ENCODE measurements at regions not wholly inside any gene's neighbourhood (a gene's known extent, or its start where the extent isn't known, plus 50 kb on each side); places are given as distances from the start of the nearest gene placed in this dataset.

DNA sequence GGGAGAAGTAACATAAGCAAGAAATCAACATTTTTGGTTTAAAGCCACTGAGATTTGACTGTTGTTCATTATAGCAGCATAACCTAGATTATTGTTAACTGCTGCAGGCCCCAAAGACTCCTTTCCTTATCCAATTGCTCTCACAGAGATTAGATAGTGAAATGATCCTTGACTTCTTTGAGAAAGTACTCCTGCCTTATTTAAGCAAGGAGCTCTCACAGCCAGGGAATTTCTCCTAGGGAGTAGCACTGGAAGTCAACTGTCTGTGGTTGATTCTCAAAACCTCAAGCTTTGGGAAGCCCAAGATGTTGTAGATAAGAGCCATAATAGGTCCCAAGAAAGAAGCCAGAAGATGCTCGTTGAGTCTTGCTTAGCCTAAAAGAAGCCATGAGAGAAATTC is 151.8 kb upstream of the TSC22D2 start:
- ChIA-PET POLR2A (no interaction called here), CTCF (no interaction called here)
- Histone ChIP-seq H3K4me3 (ENCODE audit: low read length) (no peak overlapping the region), H3K4me1 (ENCODE audit: insufficient read depth, low read length) (no peaks in the 10 kb centered on the region), H3K36me3 (ENCODE audit: insufficient read depth, low read length) (no peaks in the 10 kb centered on the region), H3K27ac (ENCODE audit: low read depth in 1 of 2, low read length in 2 of 2) (no peak overlapping the region), H3K27me3 (ENCODE audit: control insufficient read depth in 1 of 2, insufficient read depth in 2 of 2, low read length in 2 of 2) (no peaks in the 10 kb centered on the region), H3K9me3 (ENCODE audit: control insufficient read depth in 1 of 2, insufficient read depth in 1 of 2, low read length in 2 of 2) (no peaks in the 10 kb centered on the region)
- TF ChIP-seq CTCF (IDR thresholded peaks at IDR 0.05): no peak
- H3K27ac Mint-ChIP-seq: no peak overlapping the region
- no peaks in the 10 kb centered on the region for H3K9me3 Mint-ChIP-seq
- H3K36me3 Mint-ChIP-seq (ENCODE audit: low read depth): no peaks in the 10 kb centered on the region
- DNase-seq: no peak
- ATAC-seq (ENCODE audit: poor library complexity): no peak
- H3K27me3 Mint-ChIP-seq: no peaks in the 10 kb centered on the region
- H3K4me3 Mint-ChIP-seq: no peak overlapping the region
- H3K4me1 Mint-ChIP-seq (ENCODE audit: low read depth): no peaks in the 10 kb centered on the region
- intact Hi-C loops (cut with DNase I, micrococcal nuclease): no loop called here

DNA sequence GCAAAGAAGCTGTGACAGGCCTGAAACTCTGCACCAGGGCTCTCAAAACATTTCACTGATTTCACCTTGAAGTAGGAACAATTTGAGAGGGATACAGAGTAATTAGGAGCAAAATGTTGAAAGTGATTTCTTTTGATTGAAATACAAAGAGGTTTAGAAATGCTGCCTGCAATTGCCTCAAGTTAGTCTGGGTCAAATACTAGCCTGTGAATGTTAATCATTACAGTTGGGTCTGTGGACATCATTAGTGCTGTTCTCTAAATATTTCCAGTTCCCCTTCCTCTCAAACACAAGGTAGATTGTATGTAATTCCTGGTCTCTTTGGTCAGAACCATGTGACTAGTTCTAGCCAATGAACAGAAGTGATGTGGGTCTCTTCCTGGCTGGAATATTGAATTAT is 152.3 kb upstream of the TSC22D2 start:
- CTCF ChIA-PET: no interaction called here
- DNase-seq: no peak
- Mint-ChIP-seq H3K4me1 (ENCODE audit: low read depth) (no peaks in the 10 kb centered on the region), H3K27ac (no peak overlapping the region), H3K4me3 (no peak overlapping the region), H3K27me3 (no peaks in the 10 kb centered on the region), H3K9me3 (no peaks in the 10 kb centered on the region), H3K36me3 (ENCODE audit: low read depth) (no peaks in the 10 kb centered on the region)
- Histone ChIP-seq H3K9me3 (ENCODE audit: control insufficient read depth in 1 of 2, insufficient read depth in 1 of 2, low read length in 2 of 2) (no peaks in the 10 kb centered on the region), H3K27me3 (ENCODE audit: control insufficient read depth in 1 of 2, insufficient read depth in 2 of 2, low read length in 2 of 2) (no peaks in the 10 kb centered on the region), H3K4me1 (ENCODE audit: insufficient read depth, low read length) (no peaks in the 10 kb centered on the region), H3K27ac (ENCODE audit: low read depth in 1 of 2, low read length in 2 of 2) (no peak overlapping the region), H3K36me3 (ENCODE audit: insufficient read depth, low read length) (no peaks in the 10 kb centered on the region), H3K4me3 (ENCODE audit: low read length) (no peak overlapping the region)
- intact Hi-C loops (cut with DNase I, micrococcal nuclease): no loop called here
- no peak for ATAC-seq (ENCODE audit: poor library complexity)
- POLR2A ChIA-PET: no interaction called here
- TF ChIP-seq CTCF (IDR thresholded peaks at IDR 0.05): no peak

DNA sequence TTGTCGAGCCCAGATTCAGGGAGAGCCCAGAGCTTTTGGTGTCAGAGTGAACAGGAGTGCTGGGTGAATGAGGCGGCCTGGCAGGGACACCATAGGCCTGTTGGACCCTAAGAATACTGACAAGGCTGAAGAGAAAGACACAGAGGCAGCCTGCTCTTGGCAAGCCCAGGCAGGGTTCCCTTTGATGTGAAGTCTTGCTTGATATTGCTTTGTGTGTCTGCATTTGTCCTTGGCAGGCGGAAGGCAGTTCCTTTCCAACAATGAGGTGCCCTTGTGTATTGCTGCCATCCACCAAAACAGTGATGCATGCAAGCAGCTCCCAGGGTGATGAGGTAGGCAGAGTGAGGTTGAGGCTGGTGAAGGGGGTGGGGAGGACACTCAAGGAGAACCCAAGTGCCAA is 152.7 kb upstream of the TSC22D2 start:
- Histone ChIP-seq H3K4me3 (ENCODE audit: low read length) (no peak overlapping the region), H3K4me1 (ENCODE audit: insufficient read depth, low read length) (no peaks in the 10 kb centered on the region), H3K9me3 (ENCODE audit: control insufficient read depth in 1 of 2, insufficient read depth in 1 of 2, low read length in 2 of 2) (no peaks in the 10 kb centered on the region), H3K27ac (ENCODE audit: low read depth in 1 of 2, low read length in 2 of 2) (no peak overlapping the region), H3K36me3 (ENCODE audit: insufficient read depth, low read length) (no peaks in the 10 kb centered on the region), H3K27me3 (ENCODE audit: control insufficient read depth in 1 of 2, insufficient read depth in 2 of 2, low read length in 2 of 2) (no peaks in the 10 kb centered on the region)
- H3K9me3 Mint-ChIP-seq: no peaks in the 10 kb centered on the region
- no peak for ATAC-seq (ENCODE audit: poor library complexity)
- H3K4me1 Mint-ChIP-seq (ENCODE audit: low read depth): no peaks in the 10 kb centered on the region
- no peak overlapping the region for H3K4me3 Mint-ChIP-seq
- H3K27me3 Mint-ChIP-seq: peaks cover 3% of the 10 kb centered on the region
- CTCF ChIA-PET: no interaction called here
- no peaks in the 10 kb centered on the region for H3K36me3 Mint-ChIP-seq (ENCODE audit: low read depth)
- DNase-seq: no peak
- H3K27ac Mint-ChIP-seq: no peak overlapping the region
- no peak for TF ChIP-seq CTCF (IDR thresholded peaks at IDR 0.05)
- intact Hi-C loops (cut with DNase I, micrococcal nuclease): no loop called here
- POLR2A ChIA-PET: no interaction called here
